Loucy (cell line): ENCODE measurements at regions not wholly inside any gene's neighbourhood (a gene's known extent, or its start where the extent isn't known, plus 50 kb on each side); places are given as distances from the start of the nearest gene placed in this dataset.

Experiments used
- EZH2phosphoT487 ChIP-seq: fragments of 200-600 bp; IDR thresholded peaks from 2 replicates; pipeline ENCODE4 v1.6.1; 2018; ENCODE audit warnings: antibody characterized with exemption, mild to moderate bottlenecking, moderate library complexity, borderline replicate concordance
- TF ChIP-seq, protein P1 (sequence below): fragments of 200-600 bp; sonication (generic); conservative IDR thresholded peaks from 2 replicates; pipeline ENCODE4 v1.5.1; 2014; ENCODE audit warnings: mild to moderate bottlenecking, antibody characterized with exemption, low read length

DNA sequence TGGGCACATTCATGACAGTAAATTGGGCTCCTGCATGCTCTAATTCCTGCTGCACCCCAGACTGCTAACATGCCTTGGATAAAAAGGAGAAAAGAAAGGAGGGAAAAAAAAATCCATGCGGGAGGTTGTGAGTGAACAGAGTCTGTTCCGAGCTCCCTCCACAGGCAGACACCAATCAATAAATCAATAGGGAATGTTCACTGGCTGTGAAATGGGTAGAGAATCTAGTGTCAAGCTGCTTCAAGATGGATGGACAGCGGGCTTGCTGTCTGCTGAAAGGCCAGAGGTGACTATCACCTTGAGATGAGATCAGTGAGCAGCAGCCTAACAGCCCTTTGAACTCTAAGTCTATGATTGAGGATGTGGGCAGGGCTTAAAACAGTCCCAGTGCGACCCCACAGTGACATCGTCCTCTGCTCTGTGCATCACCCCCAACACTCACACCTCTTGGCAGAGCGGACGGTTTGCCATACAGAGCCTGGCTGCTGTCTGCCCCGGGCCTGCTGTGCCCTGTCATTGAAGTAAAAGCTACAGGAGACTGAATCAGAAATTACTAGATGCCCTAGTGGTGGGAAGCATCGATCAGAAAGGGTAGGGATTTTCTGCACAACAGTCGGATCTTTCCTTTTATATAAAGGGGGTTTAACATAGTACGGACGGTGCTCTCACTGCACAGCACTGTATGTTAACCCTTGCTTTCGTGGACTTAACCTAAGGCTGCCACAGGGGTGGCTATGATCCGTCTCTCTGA, 247.9 kb upstream of the ONECUT1 start:
- TF ChIP-seq, protein P1, sequence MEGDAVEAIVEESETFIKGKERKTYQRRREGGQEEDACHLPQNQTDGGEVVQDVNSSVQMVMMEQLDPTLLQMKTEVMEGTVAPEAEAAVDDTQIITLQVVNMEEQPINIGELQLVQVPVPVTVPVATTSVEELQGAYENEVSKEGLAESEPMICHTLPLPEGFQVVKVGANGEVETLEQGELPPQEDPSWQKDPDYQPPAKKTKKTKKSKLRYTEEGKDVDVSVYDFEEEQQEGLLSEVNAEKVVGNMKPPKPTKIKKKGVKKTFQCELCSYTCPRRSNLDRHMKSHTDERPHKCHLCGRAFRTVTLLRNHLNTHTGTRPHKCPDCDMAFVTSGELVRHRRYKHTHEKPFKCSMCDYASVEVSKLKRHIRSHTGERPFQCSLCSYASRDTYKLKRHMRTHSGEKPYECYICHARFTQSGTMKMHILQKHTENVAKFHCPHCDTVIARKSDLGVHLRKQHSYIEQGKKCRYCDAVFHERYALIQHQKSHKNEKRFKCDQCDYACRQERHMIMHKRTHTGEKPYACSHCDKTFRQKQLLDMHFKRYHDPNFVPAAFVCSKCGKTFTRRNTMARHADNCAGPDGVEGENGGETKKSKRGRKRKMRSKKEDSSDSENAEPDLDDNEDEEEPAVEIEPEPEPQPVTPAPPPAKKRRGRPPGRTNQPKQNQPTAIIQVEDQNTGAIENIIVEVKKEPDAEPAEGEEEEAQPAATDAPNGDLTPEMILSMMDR, result no peak
- no peak for TF ChIP-seq EZH2phosphoT487
